HG03432 (cell line): ENCODE measurements at regions not wholly inside any gene's neighbourhood (a gene's known extent, or its start where the extent isn't known, plus 50 kb on each side); places are given as distances from the start of the nearest gene placed in this dataset.
"Not testable (repeated sequence)": the region's sequence is repeated elsewhere in the genome, so short reads cannot be mapped to it uniquely, and the experiment has no call there.

Experiments
- ATAC-seq: cut with Tn5 transposase; IDR thresholded peaks from one replicate; pipeline ENCODE4 v1.9.1; 2021; ENCODE audit warnings: mild to moderate bottlenecking, moderate library complexity; ENCODE audit not compliant: unreplicated experiment

GRCh38 chr1:145553795-145554194 is 54.0 kb upstream of the GPR89A start:
- ATAC-seq: not testable (repeated sequence)

GRCh38 chr1:145545055-145545454 is 62.7 kb upstream of the GPR89A start:
- no peak for ATAC-seq

- not testable (repeated sequence) for ATAC-seq
Measured at GRCh38 chr1:145541685-145542084, 66.1 kb upstream of the GPR89A start.

GRCh38 chr1:145541246-145541645 is 66.5 kb upstream of the GPR89A start:
- not testable (repeated sequence) for ATAC-seq

- not testable (repeated sequence) for ATAC-seq
Measured at GRCh38 chr1:145538118-145538882, 69.5 kb upstream of the GPR89A start.

GRCh38 chr1:145537003-145537402 is 70.8 kb upstream of the GPR89A start:
- ATAC-seq: not testable (repeated sequence)

GRCh38 chr1:145535461-145535860 is 72.3 kb upstream of the GPR89A start:
- not testable (repeated sequence) for ATAC-seq

- not testable (repeated sequence) for ATAC-seq
Measured at GRCh38 chr1:145528068-145528564, 79.7 kb upstream of the GPR89A start.

GRCh38 chr1:145520159-145520558 is 87.6 kb upstream of the GPR89A start:
- not testable (repeated sequence) for ATAC-seq

GRCh38 chr1:145519302-145519701 is 88.5 kb upstream of the GPR89A start:
- ATAC-seq: not testable (repeated sequence)

GRCh38 chr1:145513017-145513416 is 87.6 kb upstream of the NBPF20 start:
- not testable (repeated sequence) for ATAC-seq

- ATAC-seq: peak; percentile 64
Measured at GRCh38 chr1:145508053-145508452, 82.7 kb upstream of the NBPF20 start.

GRCh38 chr1:145505663-145506647 is 80.6 kb upstream of the NBPF20 start:
- ATAC-seq: peak; percentile 74

GRCh38 chr1:145504834-145505413 is 79.5 kb upstream of the NBPF20 start:
- peak; percentile 7 for ATAC-seq

- not testable (repeated sequence) for ATAC-seq
Measured at GRCh38 chr1:145504310-145504709, 78.9 kb upstream of the NBPF20 start.

- ATAC-seq: not testable (repeated sequence)
Measured at GRCh38 chr1:145500251-145500650, 74.8 kb upstream of the NBPF20 start.

GRCh38 chr1:145495077-145495871 is 69.9 kb upstream of the NBPF20 start:
- ATAC-seq: not testable (repeated sequence)

GRCh38 chr1:145488193-145488933 is 63.0 kb upstream of the NBPF20 start:
- ATAC-seq: peak; percentile 35

- ATAC-seq: peak; percentile 26
Measured at GRCh38 chr1:145487156-145487555, 61.8 kb upstream of the NBPF20 start.
